Activated T-cell treated with anti-CD3 and anti-CD28 coated beads, Interleukin-2, amount 50 U/mL, for 24 hours (primary cell): ENCODE measurements at regions not wholly inside any gene's neighbourhood (a gene's known extent, or its start where the extent isn't known, plus 50 kb on each side); places are given as distances from the start of the nearest gene placed in this dataset.

ENCODE experiments used
- DNase-seq: peaks from one replicate; pipeline ENCODE4 v3.0.0-alpha.2; 2020
- H3K27ac Mint-ChIP-seq: 2 replicates; pipeline ENCODE4 v1.8.0; 2020; ENCODE audit warnings: mild to moderate bottlenecking, mixed read lengths
- H3K27me3 Mint-ChIP-seq: 2 replicates; pipeline ENCODE4 v1.8.0; 2020; ENCODE audit warnings: mixed read lengths
- H3K36me3 Mint-ChIP-seq: 2 replicates; pipeline ENCODE4 v1.8.0; 2020; ENCODE audit warnings: low read depth, mixed read lengths
- H3K4me1 Mint-ChIP-seq: 2 replicates; pipeline ENCODE4 v1.8.0; 2020; ENCODE audit warnings: low read depth, mixed read lengths
- H3K4me3 Mint-ChIP-seq: 2 replicates; pipeline ENCODE4 v1.8.0; 2020; ENCODE audit warnings: mild to moderate bottlenecking, moderate library complexity, mixed read lengths
- H3K9me3 Mint-ChIP-seq: 2 replicates; pipeline ENCODE4 v1.8.0; 2020; ENCODE audit warnings: mixed read lengths

DNA sequence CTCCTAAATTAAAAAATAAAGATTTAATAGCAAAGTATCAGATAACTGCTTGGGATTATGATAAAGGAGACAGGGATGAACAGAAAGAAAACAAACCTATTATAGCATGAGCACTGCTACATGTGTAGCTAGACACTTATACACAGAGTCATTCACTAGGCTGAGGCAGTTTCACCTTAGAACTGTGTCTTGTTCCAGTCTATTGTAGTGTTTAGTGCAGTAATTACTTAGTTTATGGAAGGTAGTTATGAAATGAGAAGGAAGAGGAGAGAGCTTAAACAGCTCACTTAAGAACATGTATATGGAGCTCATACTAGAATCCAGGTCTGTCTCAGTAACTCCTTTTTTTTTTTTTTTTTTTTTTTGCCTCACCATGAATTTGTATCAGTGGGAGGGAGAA is 441.4 kb downstream of the PDCD6IP start:
- H3K36me3 Mint-ChIP-seq = no peaks in the 10 kb centered on the region
- H3K4me1 Mint-ChIP-seq = no peaks in the 10 kb centered on the region
- H3K4me3 Mint-ChIP-seq = no peak overlapping the region
- DNase-seq = no peak
- no peaks in the 10 kb centered on the region for H3K27me3 Mint-ChIP-seq
- H3K9me3 Mint-ChIP-seq = no peaks in the 10 kb centered on the region
- no peak overlapping the region for H3K27ac Mint-ChIP-seq

DNA sequence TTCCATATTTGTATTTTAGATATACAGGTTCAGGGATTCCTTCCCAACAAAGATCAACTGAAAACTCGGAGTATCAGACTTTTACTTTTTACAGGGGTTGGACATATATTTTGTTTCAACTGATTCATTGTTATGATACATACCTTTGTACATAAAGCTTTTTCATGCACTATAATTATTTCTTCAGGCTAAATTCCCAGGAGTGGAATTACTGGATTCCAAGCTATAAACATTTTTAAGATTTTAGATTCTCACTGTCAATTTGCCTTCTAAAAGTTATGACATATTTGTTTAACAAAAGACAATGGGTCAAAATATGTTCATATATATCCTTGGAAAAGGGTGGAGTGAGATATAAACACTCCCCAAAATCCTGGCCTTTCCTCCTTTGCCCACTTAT is 449.0 kb downstream of the PDCD6IP start:
- Mint-ChIP-seq H3K4me1 (peaks cover 7% of the 10 kb centered on the region), H3K27ac (no peak overlapping the region), H3K4me3 (no peak overlapping the region), H3K9me3 (no peaks in the 10 kb centered on the region), H3K36me3 (no peaks in the 10 kb centered on the region), H3K27me3 (no peaks in the 10 kb centered on the region)
- DNase-seq = no peak

GRCh38 chr3:34248352-34248751 is 449.9 kb downstream of the PDCD6IP start:
- H3K4me1 Mint-ChIP-seq = peaks cover 7% of the 10 kb centered on the region
- no peak for DNase-seq
- H3K4me3 Mint-ChIP-seq = no peak overlapping the region
- H3K27ac Mint-ChIP-seq = no peak overlapping the region
- H3K9me3 Mint-ChIP-seq = no peaks in the 10 kb centered on the region
- no peaks in the 10 kb centered on the region for H3K27me3 Mint-ChIP-seq
- H3K36me3 Mint-ChIP-seq = no peaks in the 10 kb centered on the region

- Mint-ChIP-seq H3K9me3 (no peaks in the 10 kb centered on the region), H3K27me3 (peaks cover 4% of the 10 kb centered on the region), H3K4me3 (no peak overlapping the region), H3K36me3 (no peaks in the 10 kb centered on the region), H3K27ac (no peak overlapping the region), H3K4me1 (peaks cover 2% of the 10 kb centered on the region)
- no peak for DNase-seq
Measured at GRCh38 chr3:34254285-34254684, 455.9 kb downstream of the PDCD6IP start.

DNA sequence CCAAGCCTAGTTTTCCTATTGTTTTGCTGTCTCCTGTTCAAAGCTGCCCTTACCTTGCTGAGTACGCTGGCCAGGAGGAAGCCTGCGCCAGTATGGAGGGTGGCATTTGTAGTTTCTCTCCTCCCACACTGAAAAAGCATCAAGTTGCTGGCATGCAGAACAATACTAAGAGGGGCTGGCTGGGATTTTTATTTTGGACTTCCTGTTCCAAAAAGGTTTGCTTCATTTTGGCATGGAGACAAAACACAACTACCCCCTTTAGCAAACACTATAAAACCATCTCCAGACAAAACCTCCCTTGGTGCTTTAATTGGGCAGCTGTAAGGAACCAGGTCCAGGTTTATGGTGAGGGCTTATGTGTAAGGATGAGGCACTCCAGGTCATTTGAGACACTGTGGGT is 457.6 kb downstream of the PDCD6IP start:
- H3K4me3 Mint-ChIP-seq = no peak overlapping the region
- no peak overlapping the region for H3K27ac Mint-ChIP-seq
- no peaks in the 10 kb centered on the region for H3K9me3 Mint-ChIP-seq
- H3K27me3 Mint-ChIP-seq = peaks cover 6% of the 10 kb centered on the region
- H3K36me3 Mint-ChIP-seq = no peaks in the 10 kb centered on the region
- no peaks in the 10 kb centered on the region for H3K4me1 Mint-ChIP-seq
- no peak for DNase-seq

DNA sequence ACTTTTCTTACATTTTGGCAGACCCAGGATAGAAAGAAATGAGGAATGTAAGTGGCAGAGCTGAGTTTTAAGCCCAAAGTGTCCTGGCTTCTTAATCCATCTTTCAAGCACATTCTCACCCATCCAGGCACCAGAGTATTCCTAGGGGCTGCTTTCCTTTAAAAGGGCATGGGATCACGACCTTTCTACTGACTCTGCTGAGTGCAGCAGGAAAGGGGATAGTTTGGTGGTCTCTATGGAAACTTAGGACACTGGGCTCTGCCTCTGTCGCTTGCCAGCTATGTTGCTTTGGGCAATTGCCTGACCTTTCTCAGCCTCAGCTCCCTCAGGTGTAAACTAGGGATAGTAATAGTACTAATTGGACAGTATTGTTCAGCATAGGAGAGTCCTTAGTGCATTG is 458.4 kb downstream of the PDCD6IP start:
- Mint-ChIP-seq H3K27me3 (peaks cover 6% of the 10 kb centered on the region), H3K4me1 (peaks cover 2% of the 10 kb centered on the region), H3K36me3 (no peaks in the 10 kb centered on the region), H3K9me3 (no peaks in the 10 kb centered on the region), H3K4me3 (no peak overlapping the region), H3K27ac (no peak overlapping the region)
- DNase-seq = no peak

DNA sequence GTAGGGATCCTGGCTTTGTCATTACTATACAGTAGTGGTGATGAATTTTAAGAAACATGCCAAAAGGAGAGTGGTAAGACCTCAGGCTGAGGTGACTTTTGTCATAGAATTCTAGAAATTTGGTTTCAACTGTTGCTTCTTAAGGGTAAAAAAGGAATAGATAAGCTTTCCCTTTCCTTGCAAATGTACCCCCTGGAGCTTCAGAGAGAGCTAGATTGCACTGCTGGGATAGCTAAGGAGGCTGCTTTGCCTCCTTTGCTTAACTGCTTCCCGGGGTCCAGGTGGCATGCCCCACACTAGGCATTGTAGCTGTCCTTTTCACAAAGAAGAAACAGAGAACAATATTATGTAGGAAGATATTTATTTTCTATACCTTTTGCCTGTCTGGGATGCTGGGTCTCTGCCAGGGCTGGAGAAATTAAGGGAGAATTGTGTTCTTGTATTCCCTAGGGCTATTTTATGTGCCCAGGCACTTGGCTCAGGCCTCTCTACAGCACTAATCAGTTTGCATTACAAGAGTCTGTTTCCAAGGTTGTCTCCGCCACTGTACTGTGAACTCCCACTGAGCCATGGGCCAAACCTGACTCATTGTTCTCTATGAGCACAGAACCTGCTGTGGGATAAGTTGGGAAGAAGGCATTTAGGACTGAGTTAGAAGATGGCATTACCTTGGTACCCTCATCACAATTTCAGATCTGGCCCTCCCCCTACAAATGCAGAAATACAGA is 460.0 kb downstream of the PDCD6IP start:
- no peak overlapping the region for H3K27ac Mint-ChIP-seq
- DNase-seq = no peak

GRCh38 chr3:34260271-34261000 is 462.0 kb downstream of the PDCD6IP start:
- Mint-ChIP-seq H3K27me3 (peaks cover 9% of the 10 kb centered on the region), H3K9me3 (no peaks in the 10 kb centered on the region), H3K4me3 (no peak overlapping the region), H3K4me1 (peaks cover 10% of the 10 kb centered on the region), H3K27ac (no peak overlapping the region), H3K36me3 (no peaks in the 10 kb centered on the region)
- no peak for DNase-seq

More for the DNA sequence above, 460.0 kb downstream of the PDCD6IP start:
- H3K4me1 Mint-ChIP-seq = peaks cover 10% of the 10 kb centered on the region
- peaks cover 9% of the 10 kb centered on the region for H3K27me3 Mint-ChIP-seq
- H3K9me3 Mint-ChIP-seq = no peaks in the 10 kb centered on the region
- no peak overlapping the region for H3K4me3 Mint-ChIP-seq
- no peaks in the 10 kb centered on the region for H3K36me3 Mint-ChIP-seq

DNA sequence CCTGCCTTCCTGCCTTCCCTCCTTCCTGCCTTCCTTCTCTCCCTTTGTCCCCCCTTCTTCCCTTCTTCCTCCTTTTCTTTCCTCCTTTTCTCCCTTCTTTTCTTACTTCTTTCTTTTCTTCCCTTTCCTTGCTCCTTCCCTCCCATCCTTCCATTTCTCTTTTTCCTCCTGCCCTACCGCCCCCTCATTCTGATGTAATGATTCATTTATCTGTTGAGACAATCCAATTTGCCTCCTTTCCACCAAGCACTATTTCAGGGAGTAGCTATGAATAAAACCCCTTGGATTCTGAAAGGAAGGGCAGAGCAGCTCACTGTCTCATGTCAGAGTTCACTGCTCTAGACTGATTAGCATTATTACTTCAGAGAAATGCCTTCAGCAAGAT is 462.6 kb downstream of the PDCD6IP start:
- Mint-ChIP-seq H3K27ac (no peak overlapping the region), H3K4me1 (peaks cover 10% of the 10 kb centered on the region), H3K27me3 (peaks cover 9% of the 10 kb centered on the region), H3K36me3 (no peaks in the 10 kb centered on the region), H3K9me3 (no peaks in the 10 kb centered on the region), H3K4me3 (no peak overlapping the region)
- DNase-seq = no peak

DNA sequence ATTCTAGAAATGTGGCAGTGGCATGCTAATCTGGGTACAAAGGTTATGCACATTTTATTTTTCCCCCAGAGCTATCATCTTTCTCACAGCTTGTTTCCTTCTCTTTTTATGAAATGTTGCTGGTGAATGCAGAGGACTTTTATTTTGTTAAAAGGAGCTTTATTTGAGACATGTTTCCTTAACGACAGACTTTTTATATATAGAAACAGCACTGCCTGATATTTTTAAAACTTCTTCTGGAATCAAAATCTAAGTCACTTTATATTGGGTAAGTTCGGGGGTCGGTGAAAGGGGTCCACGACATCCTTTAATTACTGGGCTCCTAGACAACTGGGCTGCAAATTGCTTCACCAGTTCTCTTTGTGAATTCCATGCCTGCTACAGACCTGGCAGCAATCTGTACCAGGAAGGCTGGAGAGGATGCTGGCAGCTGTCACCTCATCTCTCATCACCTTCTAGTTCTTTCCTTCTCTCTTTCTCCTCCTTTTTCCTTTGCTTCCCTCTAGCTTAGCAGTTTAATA is 464.7 kb downstream of the PDCD6IP start:
- Mint-ChIP-seq H3K27ac (no peak overlapping the region), H3K27me3 (peaks cover 6% of the 10 kb centered on the region), H3K4me1 (peaks cover 10% of the 10 kb centered on the region), H3K9me3 (no peaks in the 10 kb centered on the region), H3K4me3 (no peak overlapping the region), H3K36me3 (no peaks in the 10 kb centered on the region)
- DNase-seq = no peak

GRCh38 chr3:34264337-34265041 is 466.1 kb downstream of the PDCD6IP start:
- Mint-ChIP-seq H3K36me3 (no peaks in the 10 kb centered on the region), H3K9me3 (no peaks in the 10 kb centered on the region), H3K27ac (no peak overlapping the region), H3K4me3 (no peak overlapping the region), H3K4me1 (peaks cover 10% of the 10 kb centered on the region), H3K27me3 (peaks cover 4% of the 10 kb centered on the region)
- DNase-seq = no peak

DNA sequence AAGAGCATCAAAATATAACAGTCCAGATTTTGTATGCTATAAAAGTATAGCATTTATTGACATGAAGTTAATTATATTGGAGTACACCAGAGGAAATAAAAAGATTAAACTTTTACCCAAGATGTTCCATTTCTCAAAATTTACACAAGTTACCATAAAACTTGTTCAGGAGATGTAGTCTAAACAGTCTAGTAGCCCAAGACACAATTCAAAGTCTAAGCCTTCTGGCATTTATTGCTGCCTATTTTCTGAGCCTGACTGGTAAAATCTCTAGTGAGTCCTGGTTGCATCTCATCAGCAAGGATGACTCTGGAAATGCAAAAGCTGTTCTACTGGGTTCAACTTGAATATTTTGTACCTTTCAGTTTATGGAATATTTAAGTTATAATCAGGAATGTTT is 468.7 kb downstream of the PDCD6IP start:
- H3K36me3 Mint-ChIP-seq = no peaks in the 10 kb centered on the region
- H3K27ac Mint-ChIP-seq = no peak overlapping the region
- no peaks in the 10 kb centered on the region for H3K9me3 Mint-ChIP-seq
- DNase-seq = no peak
- peaks cover 5% of the 10 kb centered on the region for H3K4me1 Mint-ChIP-seq
- no peak overlapping the region for H3K4me3 Mint-ChIP-seq
- H3K27me3 Mint-ChIP-seq = peaks cover 4% of the 10 kb centered on the region

DNA sequence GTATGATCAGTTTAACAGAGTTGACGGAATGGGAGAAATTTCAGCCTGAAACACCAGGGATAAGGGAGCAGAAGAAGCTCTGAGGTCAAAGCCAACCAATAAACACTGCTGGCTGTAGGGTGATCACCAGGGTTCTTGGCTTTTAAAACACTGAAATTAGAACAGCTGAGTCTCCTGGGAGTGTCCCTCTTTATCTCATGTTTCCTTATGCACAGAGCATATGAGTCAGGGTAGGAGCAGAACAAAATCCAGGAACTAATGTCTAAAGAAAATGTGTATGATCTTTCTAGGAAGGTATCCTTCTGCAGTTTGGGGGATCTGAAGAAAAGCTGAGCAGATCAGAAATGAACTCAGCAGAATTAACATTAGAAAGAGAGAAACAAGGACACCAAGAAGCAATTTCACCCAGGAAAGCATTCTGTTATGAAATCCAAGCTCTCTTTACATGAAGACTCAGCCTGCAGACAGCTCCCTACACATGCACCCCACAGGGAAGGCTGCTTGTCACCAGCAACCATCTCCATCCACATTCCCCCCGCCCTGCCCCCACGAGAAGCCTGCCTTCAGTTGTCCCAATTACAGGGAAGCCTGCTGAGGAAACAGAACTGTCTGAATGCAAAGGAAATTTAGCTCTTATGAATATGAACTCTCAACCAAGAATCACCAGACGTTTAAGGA is 469.7 kb downstream of the PDCD6IP start:
- Mint-ChIP-seq H3K4me3 (no peak overlapping the region), H3K4me1 (no peaks in the 10 kb centered on the region), H3K27ac (no peak overlapping the region), H3K27me3 (no peaks in the 10 kb centered on the region), H3K9me3 (no peaks in the 10 kb centered on the region), H3K36me3 (no peaks in the 10 kb centered on the region)
- DNase-seq = no peak

GRCh38 chr3:34275811-34276210 is 477.4 kb downstream of the PDCD6IP start:
- Mint-ChIP-seq H3K9me3 (no peaks in the 10 kb centered on the region), H3K4me1 (no peaks in the 10 kb centered on the region), H3K27ac (no peak overlapping the region), H3K4me3 (no peak overlapping the region), H3K36me3 (no peaks in the 10 kb centered on the region), H3K27me3 (no peaks in the 10 kb centered on the region)
- DNase-seq = no peak
